NOMO-1 treated with dmso at 0.1 percent for 144 hours (cell line): ENCODE measurements at regions not wholly inside any gene's neighbourhood (a gene's known extent, or its start where the extent isn't known, plus 50 kb on each side); places are given as distances from the start of the nearest gene placed in this dataset.
A peak's percentile ranks its signal among the peaks of the same experiment; 100 is the strongest.
"Not testable (repeated sequence)": the region's sequence is repeated elsewhere in the genome, so short reads cannot be mapped to it uniquely, and the experiment has no call there.

Source experiments
- DNase-seq: peaks from one replicate; lab custom pipeline; 2025; ENCODE audit not compliant: unreplicated experiment; lab: John Stamatoyannopoulos, UW

DNA sequence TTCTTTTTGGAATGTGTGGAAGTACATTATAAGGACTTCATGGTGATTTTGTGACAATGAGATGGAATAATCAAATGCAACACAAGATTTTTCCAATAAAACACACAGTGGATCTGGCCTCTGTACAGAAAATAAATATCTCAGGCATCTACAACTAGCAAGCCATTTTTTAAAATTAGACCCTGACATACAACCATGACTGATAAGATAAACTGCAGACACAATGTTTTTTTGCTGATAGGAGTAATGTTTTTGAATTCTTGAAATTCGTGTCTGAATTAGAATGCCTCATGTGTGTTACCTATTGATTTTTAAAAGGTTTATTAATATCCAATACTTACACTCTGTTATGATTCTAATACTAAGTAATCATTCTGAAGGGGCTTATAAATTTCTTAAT is 328.1 kb downstream of the HGF start:
- DNase-seq: no peak

DNA sequence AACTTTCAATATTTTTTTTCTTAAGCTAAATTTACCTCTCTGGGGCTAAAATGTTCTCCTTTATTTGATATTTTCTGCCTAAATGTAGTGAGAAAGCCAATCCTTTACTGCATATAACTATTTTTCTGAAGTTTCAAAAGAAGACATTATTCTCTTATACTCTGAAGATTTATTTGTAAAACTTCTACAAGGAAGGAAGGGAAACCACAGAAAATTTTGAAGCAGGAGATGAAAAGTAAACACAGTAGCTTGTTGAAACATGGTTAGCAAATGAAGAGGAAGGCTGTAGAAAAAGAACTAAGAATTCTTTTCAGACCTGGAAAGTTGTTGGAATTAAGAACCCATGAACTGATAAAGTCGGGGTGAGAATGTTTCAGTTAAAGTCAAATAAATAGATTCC is 330.3 kb downstream of the HGF start:
- no peak for DNase-seq

- DNase-seq: not testable (repeated sequence)
Measured at GRCh38 chr7:81437160-81437559, 332.7 kb downstream of the HGF start.

DNA sequence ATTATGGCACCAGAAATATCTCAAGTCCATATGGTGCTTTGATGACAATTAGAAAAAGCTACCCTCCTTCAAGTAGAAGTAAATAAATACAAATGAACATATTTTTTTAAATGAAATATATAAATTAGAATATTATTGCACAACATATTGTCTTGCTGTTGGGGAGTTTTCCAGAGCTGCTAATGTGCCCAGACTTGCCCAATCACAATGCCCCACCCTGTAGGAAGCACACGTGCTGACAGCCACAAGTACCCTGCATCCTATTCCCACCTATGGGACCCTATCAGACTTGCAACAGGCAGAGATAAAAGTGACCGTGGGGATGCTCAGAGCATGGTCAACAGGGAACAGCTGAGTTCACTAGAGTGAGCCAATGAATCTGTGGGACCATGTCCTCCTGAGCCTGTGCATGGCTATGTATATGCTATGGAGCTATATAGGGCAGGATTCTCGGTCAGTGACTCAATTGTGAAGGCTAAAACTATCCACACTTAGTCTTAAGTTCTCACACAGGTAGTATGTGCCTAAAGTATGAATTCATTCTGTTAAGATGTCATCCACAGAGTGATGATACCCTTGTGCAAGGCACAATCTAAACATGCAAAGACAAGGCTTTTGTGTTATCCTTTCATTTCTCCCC is 336.0 kb downstream of the HGF start:
- DNase-seq: no peak

GRCh38 chr7:81433206-81433605 is 336.6 kb downstream of the HGF start:
- DNase-seq: no peak

- DNase-seq: no peak
Measured at GRCh38 chr7:81430761-81431160, 339.1 kb downstream of the HGF start.

DNA sequence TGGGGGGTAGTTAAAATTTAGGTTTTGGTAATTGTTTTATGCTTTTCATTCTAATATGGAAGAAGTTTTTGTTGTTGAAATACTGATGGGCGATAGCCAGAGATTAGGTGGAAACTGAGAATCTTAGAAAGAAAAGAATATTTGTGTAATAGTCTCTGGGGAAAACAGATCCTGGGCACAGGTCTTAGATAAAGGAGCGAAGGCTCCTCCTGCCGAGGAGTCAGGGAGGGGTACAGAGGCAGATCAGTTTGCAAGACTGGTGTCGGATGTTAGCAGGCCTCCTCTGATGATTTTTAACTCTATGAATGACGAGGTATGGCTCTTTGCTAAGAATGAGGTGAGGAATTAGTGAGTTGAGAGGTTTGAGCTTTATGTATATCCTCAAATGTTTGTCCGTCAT is 339.7 kb downstream of the HGF start:
- DNase-seq: no peak

DNA sequence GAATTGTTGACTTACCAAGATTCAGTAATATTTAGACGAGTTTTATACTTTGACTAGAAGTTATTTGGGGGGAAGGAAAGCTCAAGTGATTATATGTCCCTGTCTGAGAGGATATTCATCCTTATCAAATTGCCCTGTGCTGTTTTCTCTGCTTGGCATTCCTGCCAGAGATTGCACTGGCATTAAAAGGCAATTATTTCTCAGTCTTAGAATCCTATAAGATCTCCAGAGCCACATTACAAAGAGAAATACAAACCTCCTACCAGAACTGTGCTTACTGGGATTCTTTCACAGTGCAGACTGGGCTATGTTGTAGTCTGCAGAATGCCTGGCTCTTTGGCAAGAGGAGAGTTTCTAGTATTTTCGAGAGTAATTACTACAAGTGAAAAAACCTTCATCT is 342.4 kb downstream of the HGF start:
- DNase-seq: no peak

GRCh38 chr7:81420526-81421226 is 349.2 kb downstream of the HGF start:
- no peak for DNase-seq

GRCh38 chr7:81419731-81420130 is 350.1 kb downstream of the HGF start:
- DNase-seq: no peak

DNA sequence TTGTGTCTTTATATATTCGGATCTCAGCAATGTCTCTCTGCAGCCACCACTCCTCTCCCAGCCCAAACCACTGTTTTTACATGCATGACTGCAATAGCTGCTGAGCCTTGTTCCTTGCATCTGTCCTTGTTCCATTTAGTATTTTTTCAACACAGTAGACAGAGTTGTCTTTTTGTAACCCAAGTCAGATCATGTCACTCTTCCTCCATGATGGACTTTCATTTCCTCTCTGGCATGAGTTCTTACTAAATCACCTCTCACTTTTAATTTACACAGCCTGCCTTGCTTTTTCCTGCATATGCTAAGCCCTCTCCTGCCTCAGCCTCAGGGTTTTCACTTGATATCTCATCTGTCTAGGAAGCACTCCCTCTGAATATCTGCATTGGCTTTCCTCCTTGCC is 353.2 kb downstream of the HGF start:
- DNase-seq: peak; percentile 39

DNA sequence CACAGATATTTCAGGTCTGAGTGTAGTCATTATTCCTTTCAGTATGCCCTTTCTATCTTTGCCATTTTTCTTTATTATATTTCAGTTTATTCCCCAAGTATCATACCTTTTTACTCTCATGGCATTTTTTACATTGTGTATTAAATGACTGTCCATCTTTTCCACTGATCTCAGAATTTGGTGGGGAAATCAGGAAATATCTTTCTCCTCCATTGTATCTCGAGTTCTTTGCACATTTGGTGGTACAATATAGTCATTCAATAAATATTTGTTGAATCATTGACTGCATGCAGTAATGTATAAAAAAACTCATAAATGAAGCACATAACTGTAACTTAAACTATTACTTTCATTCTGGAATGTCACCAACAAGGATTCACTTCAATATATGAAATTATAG is 354.7 kb downstream of the HGF start:
- no peak for DNase-seq

- no peak for DNase-seq
Measured at GRCh38 chr7:81414411-81414810, 355.4 kb downstream of the HGF start.

- DNase-seq: no peak
Measured at GRCh38 chr7:81410471-81411117, 359.3 kb downstream of the HGF start.

GRCh38 chr7:81408728-81409127 is 361.1 kb downstream of the HGF start:
- no peak for DNase-seq

DNA sequence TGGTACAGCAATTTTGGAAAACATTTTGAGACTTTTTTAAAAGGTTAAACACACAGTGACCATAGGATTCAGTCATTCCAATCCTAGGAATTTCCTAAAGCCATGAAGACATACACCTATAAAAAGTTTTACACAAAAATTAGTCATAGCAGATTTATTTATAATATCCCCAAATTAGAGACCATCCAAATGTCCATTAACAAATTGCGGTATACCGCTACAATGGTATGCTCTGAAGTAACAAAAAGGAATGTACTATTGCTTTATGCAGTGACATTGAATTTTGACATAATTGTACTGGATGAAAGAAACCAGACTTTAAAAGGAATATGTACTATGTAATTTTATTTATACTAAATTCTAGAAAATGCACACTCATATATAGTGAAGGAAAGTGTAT is 362.8 kb downstream of the HGF start:
- no peak for DNase-seq

DNA sequence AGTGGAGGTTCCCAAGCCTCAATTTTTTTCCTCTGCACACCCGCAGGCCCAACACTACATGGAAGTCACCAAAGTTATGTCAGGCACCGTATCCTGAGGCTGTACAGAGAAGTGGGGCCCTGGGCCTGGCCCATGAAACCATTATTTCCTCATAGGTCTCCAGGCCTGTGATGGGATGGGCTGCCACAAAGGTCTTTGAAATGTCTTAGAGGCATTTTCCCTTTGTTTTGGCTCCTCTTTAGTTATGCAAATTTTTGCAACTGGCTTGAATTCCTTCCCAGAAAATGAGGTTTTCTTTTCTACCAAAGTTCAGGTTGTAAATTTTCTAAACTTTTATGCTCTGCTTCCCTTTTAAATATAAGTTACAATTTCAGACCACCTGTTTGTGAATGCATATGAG is 365.2 kb downstream of the HGF start:
- no peak for DNase-seq

GRCh38 chr7:81402227-81402626 is 367.6 kb downstream of the HGF start:
- DNase-seq: no peak

DNA sequence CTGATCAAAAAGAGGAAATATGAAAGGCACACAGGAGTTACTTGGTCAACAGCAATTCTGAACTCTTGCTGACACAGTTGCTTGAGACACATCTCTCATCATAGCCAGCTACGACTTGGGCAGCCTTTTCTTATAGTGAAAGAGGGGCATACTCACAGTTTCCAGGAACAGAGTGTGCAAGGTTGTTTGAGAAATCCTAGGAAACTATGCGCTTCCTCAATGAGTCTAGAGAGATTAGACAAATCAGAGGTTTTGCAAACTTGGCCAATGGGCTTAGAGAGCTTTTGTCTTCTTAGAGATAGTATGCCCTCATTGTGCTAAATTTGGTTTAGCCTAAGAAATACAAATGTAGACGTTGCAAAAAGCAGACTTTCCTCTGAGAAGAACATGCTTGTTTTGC is 370.4 kb downstream of the HGF start:
- no peak for DNase-seq

- DNase-seq: no peak
Measured at GRCh38 chr7:81394029-81394428, 375.8 kb downstream of the HGF start.

DNA sequence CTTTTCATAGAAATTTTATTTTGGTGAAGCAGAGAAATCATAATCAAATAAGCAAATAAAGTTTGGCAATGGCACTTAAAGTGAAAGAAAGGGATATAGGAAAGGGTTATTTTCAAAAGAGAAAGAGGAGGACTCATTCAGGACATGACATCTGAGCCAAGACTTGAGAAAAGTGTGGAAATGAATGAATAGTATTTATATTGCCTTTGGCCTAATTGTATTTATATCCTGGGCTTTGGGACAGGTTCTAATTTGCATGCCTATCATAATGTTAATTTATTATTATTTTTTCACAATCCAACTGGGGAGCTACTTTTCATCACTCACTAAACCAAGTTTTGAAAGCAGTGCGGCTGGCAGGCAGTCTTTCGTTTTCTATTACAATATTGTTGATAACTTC is 376.8 kb downstream of the HGF start:
- no peak for DNase-seq

DNA sequence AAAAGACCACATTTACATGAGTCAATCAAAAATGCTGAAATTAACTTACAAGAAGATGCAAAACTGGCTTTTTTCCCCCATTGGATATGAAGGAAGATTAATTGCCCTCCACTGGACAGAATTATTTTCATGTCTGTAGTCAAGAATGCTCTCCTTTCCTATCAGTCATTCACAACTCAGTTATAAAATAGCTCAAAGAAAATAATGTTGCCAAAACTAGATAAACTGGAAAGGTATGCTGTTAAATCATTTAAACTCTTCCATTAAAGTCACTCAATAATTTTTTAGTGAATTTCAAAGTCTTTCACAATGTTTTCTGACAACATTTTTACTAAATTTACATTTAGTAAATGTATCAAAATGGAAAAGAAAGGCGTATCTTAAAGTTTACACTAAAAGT is 384.5 kb downstream of the HGF start:
- no peak for DNase-seq

GRCh38 chr7:81383846-81384245 is 386.0 kb downstream of the HGF start:
- DNase-seq: no peak
